GM12865 (cell line): ENCODE measurements at regions not wholly inside any gene's neighbourhood (a gene's known extent, or its start where the extent isn't known, plus 50 kb on each side); places are given as distances from the start of the nearest gene placed in this dataset.

Experiments used
- DNase-seq: peaks from one replicate; pipeline ENCODE4 v3.0.0; 2010; ENCODE audit warnings: low read depth
- H3K4me3 ChIP-seq: 2 replicates; pipeline ENCODE4 v1.5.1; 2011; ENCODE audit warnings: mild to moderate bottlenecking, low read depth, low read length, control low read depth
- TF ChIP-seq, protein P1 (sequence below): IDR thresholded peaks from 2 replicates; pipeline ENCODE4 v1.5.1; 2011; ENCODE audit warnings: low read length, control low read depth, low read depth, inconsistent platforms; ENCODE audit not compliant: insufficient read depth; ENCODE audit errors: missing control alignments

DNA sequence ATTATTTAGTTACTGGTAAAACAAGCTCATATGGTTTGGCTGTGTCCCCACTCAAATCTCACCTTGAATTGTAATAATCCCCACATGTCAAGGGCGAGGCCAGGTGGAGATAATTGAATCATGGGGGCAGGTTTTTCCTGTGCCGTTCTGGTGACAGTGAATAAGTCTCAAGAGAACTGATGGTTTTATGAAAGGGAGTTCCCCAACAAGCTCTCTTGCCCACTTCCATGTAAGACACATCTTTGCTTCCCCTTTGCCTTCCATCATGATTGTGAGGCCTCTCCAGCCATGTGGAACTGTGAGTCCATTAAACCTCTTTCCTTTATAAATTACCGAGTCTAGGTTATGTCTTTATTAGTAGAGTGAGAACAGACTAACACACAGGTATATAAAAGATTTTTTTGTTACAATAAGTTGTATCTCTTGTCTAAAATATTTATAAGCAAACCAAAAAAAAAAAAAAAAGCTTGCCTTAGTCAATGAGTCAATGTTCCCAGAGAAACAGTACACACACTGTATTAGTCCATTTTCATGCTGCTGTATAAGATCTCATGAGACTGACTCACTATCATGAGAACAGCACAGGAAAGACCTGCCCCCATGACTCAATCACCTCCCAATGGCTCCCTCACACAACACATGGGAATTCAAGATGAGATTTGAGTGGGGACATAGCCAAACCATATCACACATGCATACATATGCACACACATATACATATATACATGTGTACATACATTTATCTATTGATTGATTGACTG, 138.3 kb downstream of the BASP1 start:
- no peak overlapping the region for H3K4me3 ChIP-seq
- TF ChIP-seq, protein P1, sequence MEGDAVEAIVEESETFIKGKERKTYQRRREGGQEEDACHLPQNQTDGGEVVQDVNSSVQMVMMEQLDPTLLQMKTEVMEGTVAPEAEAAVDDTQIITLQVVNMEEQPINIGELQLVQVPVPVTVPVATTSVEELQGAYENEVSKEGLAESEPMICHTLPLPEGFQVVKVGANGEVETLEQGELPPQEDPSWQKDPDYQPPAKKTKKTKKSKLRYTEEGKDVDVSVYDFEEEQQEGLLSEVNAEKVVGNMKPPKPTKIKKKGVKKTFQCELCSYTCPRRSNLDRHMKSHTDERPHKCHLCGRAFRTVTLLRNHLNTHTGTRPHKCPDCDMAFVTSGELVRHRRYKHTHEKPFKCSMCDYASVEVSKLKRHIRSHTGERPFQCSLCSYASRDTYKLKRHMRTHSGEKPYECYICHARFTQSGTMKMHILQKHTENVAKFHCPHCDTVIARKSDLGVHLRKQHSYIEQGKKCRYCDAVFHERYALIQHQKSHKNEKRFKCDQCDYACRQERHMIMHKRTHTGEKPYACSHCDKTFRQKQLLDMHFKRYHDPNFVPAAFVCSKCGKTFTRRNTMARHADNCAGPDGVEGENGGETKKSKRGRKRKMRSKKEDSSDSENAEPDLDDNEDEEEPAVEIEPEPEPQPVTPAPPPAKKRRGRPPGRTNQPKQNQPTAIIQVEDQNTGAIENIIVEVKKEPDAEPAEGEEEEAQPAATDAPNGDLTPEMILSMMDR, result no peak
- DNase-seq, result no peak

DNA sequence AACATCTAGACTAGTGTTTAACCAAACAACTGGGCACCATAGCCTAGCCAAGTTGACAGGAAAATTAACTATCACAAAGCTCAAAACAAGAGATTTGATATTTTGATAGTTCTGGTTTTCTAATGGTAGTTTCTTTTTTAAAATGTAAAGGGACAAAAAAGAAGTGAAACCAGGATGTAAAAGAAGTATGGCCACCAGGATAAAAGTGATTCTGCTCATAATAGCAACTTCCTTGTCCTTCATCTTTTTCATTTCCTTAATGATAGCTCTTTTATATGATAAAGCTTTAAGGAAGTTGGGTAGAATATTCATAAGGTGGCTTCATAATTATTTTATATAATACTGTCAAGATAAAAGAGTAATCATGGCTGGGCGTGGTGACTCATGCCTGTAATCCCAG, 139.1 kb downstream of the BASP1 start:
- TF ChIP-seq, protein P1, result no peak
- no peak for DNase-seq
- H3K4me3 ChIP-seq, result no peak overlapping the region

DNA sequence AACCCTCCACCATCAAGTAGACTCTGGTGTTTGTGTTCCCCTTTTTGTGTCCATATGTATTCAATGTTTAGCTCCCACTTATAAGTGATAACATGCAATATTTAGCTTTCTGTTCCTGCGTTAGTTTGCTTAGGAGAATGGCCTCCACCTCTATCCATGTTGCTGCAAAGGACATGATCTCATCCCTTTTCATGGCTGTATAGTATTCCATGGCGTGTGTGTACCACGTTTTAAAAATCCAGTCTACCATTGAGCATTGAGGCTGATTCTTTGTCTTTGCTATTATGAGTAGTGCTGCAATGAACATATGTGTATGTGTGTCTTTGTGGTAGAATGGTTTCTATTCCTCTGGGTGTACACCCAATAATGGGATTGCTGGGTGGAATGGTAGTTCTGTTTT, 140.1 kb downstream of the BASP1 start:
- TF ChIP-seq, protein P1, result no peak
- no peak overlapping the region for H3K4me3 ChIP-seq
- no peak for DNase-seq

DNA sequence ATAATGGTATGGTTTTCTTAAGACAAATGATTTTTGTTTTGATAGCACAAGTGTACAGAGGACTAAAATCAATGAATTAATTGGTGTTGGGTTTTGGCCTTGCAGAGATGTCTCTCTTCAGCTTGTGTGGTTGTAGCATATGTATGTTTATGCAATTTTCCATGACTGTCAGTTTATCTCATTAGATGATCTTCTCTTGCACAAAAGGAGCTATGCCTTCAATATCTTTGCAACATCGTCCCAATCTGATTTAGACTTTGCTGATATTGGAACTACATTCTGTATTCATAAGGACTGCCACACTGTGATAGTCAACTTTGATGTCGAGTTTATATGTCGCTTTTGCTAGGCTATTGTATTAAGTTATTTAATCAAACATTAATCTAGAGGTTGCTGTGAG, 140.0 kb upstream of the TAF11L2 start:
- TF ChIP-seq, protein P1, result no peak
- H3K4me3 ChIP-seq, result no peak overlapping the region
- no peak for DNase-seq

DNA sequence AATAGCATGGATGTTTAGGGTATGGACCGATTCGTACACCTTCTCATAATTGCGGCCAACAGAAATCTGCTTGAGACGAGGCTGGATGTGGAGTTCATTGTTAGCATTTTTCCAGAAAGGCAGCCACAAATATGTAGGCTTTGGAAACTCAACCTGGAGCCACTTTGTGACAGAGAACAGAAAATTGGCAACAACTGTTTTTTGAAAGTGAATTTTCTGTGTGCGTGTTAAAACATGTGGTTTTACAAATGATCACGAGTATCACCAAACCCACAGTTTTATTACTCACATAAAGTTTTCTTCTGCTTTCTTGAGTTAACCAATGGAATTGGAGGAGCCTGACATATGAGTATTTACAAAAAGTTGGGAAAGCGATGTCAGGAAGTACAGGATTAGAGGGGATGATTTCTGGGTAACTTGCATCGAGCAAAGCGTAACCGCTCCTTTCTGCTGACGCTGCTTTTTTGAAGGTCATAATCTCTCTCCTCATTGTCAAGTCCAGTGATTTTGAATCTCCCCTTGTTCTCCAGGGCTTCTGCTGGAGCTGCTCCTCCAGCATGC, 138.5 kb upstream of the TAF11L2 start:
- DNase-seq, result no peak
- TF ChIP-seq, protein P1, result no peak
- no peak overlapping the region for H3K4me3 ChIP-seq

DNA sequence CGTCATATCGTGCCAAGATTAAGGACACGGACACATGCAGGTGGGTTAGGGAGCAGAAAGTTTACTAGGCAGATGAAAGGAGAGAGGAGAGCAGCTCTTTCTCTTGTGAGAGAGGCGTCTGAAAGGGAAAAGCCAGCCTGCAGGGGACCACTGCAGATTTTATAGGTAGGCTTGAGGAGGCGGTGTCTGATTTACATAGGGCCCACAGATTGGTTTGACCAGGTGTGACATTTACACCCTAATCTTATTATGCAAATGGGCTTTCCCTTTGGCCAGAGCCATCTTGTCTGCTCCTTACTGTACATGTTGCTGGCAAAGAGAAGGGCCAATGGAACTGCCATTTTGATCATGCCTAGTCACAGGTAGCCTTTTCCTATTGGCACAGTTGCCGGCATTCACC, 137.2 kb upstream of the TAF11L2 start:
- no peak overlapping the region for H3K4me3 ChIP-seq
- TF ChIP-seq, protein P1, result no peak
- no peak for DNase-seq

DNA sequence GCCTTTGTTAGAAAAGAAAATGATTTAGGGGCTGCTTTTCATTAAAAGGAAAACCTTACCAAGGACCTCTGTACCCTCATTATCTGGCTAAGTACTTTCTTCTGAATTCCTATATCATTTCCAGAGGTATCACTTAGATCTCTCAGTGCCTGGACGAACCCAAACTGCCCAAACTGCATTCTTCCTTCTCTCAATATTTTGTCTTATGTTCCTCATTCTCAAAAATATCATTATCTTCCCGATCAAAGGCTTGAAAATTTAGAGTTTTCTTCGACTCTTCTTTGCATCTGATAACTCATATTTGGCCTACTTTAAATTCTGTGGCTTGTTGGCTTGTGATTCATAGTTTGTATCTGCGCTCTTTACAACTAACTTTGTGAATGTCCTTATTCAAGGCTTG, 136.7 kb upstream of the TAF11L2 start:
- no peak overlapping the region for H3K4me3 ChIP-seq
- DNase-seq, result no peak
- TF ChIP-seq, protein P1, result no peak
